AG04450 (cell line): ENCODE measurements at regions not wholly inside any gene's neighbourhood (a gene's known extent, or its start where the extent isn't known, plus 50 kb on each side); places are given as distances from the start of the nearest gene placed in this dataset.

Source experiments
- CTCF ChIA-PET: fragments of 300-600, 350-600 bp; formaldehyde crosslinking; extraction: SDS; loops from one replicate; lab custom pipeline; 2022; ENCODE audit warnings: antibody characterized with exemption, inconsistent platforms; lab: Charles Lee
- POLR2A ChIA-PET: fragments of 350-600 bp; formaldehyde crosslinking; extraction: SDS; loops from one replicate; lab custom pipeline; 2021; ENCODE audit warnings: antibody characterized with exemption, inconsistent platforms; lab: Yijun Ruan, JAX
- DNase-seq: peaks from one replicate; pipeline ENCODE4 v3.0.0-alpha.2; 2011; ENCODE audit warnings: low read depth, low spot score
- H3K27ac ChIP-seq: one replicate; pipeline ENCODE4 v1.5.1; 2012; ENCODE audit warnings: low read depth, low read length, control low read depth
- H3K27me3 ChIP-seq: one replicate; pipeline ENCODE4 v1.6.0; 2012; ENCODE audit warnings: low read length; ENCODE audit not compliant: control insufficient read depth, insufficient read depth
- H3K4me3 ChIP-seq: 2 replicates; pipeline ENCODE4 v1.5.1; 2011; ENCODE audit warnings: mild to moderate bottlenecking, low read depth, low read length, control low read depth
- H3K9me3 ChIP-seq: 2 replicates; pipeline ENCODE4 v1.5.1; 2012; ENCODE audit warnings: low read length; ENCODE audit not compliant: control insufficient read depth, insufficient read depth
- CTCF ChIP-seq: IDR thresholded peaks from 2 replicates; pipeline ENCODE4 v1.5.1; 2011; ENCODE audit warnings: low read depth, low read length, control low read depth, inconsistent platforms

- Histone ChIP-seq H3K27ac (no peak overlapping the region), H3K27me3 (no peaks in the 10 kb centered on the region), H3K4me3 (no peak overlapping the region), H3K9me3 (no peaks in the 10 kb centered on the region)
- CTCF ChIA-PET, result interaction anchor here (0.5 kb wide), 1 partner anchor 225 kb away, joined by 3 read pairs; no protein-coding TSS in a partner anchor
- POLR2A ChIA-PET, result no interaction called here
- TF ChIP-seq CTCF, result no peak
- no peak for DNase-seq
These were observed 93.3 kb upstream of the SLC44A1 start for GRCh38 chr9:105150991-105151685.

GRCh38 chr9:105151686-105151995 lies 92.8 kb upstream of the SLC44A1 start:
- no peak for TF ChIP-seq CTCF
- POLR2A ChIA-PET, result no interaction called here
- CTCF ChIA-PET, result interaction anchor here (1.4 kb wide), 1 partner anchor 225 kb away, joined by 3 read pairs; no protein-coding TSS in a partner anchor
- Histone ChIP-seq H3K27me3 (no peaks in the 10 kb centered on the region), H3K9me3 (no peaks in the 10 kb centered on the region), H3K27ac (no peak overlapping the region), H3K4me3 (no peak overlapping the region)
- DNase-seq, result no peak

GRCh38 chr9:105154723-105155191 lies 89.7 kb upstream of the SLC44A1 start:
- CTCF ChIA-PET, result interaction anchor here (0.5 to 1.6 kb wide), 3 partner anchors 15 to 292 kb away, joined by 3 to 5 read pairs (median 5); no protein-coding TSS in a partner anchor
- Histone ChIP-seq H3K27me3 (no peaks in the 10 kb centered on the region), H3K27ac (no peak overlapping the region), H3K4me3 (no peak overlapping the region), H3K9me3 (no peaks in the 10 kb centered on the region)
- no peak for TF ChIP-seq CTCF
- POLR2A ChIA-PET, result no interaction called here
- no peak for DNase-seq

- peak; percentile 42 for DNase-seq
- CTCF ChIA-PET, result interaction anchor here (1.2 to 2.9 kb wide), 4 partner anchors 230 to 294 kb away, joined by 3 to 11 read pairs (median 5); no protein-coding TSS in a partner anchor
- Histone ChIP-seq H3K27me3 (no peaks in the 10 kb centered on the region), H3K4me3 (no peak overlapping the region), H3K9me3 (no peaks in the 10 kb centered on the region), H3K27ac (no peak overlapping the region)
- POLR2A ChIA-PET, result interaction anchor here (0.5 kb wide), 1 partner anchor 163 kb away, joined by 4 read pairs; no protein-coding TSS in a partner anchor
- peak; percentile 46 for TF ChIP-seq CTCF
These were observed 87.3 kb upstream of the SLC44A1 start for GRCh38 chr9:105157171-105157583.

GRCh38 chr9:105158020-105158419 lies 86.4 kb upstream of the SLC44A1 start:
- Histone ChIP-seq H3K9me3 (no peaks in the 10 kb centered on the region), H3K27me3 (no peaks in the 10 kb centered on the region), H3K27ac (no peak overlapping the region), H3K4me3 (no peak overlapping the region)
- TF ChIP-seq CTCF, result no peak
- ChIA-PET CTCF (interaction anchor here (0.6 to 2.9 kb wide), 4 partner anchors 89 to 294 kb away, joined by 3 to 11 read pairs (median 4); no protein-coding TSS in a partner anchor), POLR2A (no interaction called here)
- no peak for DNase-seq
